HG03558 (cell line): ENCODE measurements at regions not wholly inside any gene's neighbourhood (a gene's known extent, or its start where the extent isn't known, plus 50 kb on each side); places are given as distances from the start of the nearest gene placed in this dataset.

ENCODE experiments used
- ATAC-seq: cut with Tn5 transposase; IDR thresholded peaks from one replicate; pipeline ENCODE4 v1.9.1; 2021; ENCODE audit warnings: moderate number of reproducible peaks; ENCODE audit not compliant: unreplicated experiment; ENCODE audit errors: extremely low read depth

DNA sequence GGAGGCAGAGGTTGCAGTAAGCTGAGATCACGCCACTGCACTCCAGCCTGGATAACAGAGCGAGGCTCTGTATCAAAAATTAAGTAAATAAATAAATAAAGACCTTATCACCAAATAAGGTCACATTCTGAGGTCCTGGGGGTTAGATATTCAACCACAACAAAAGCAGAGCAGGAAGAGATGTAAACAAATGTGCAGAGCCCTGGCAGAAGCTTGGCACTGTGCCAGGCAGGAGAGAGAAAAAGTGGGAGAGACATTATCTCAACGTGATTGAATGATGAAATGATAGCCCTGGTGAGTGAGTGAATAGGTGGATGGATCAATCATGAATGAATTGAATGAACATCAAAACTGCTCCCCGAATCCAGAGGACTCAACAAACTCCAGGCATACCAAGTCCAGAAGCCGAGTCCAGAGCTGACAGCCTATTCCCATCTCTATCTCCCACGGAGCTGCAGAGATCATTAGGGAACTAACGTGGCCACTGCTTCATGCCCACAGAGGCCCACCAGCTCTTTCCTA, 150.7 kb downstream of the TOMM20 start:
- ATAC-seq, result no peak

DNA sequence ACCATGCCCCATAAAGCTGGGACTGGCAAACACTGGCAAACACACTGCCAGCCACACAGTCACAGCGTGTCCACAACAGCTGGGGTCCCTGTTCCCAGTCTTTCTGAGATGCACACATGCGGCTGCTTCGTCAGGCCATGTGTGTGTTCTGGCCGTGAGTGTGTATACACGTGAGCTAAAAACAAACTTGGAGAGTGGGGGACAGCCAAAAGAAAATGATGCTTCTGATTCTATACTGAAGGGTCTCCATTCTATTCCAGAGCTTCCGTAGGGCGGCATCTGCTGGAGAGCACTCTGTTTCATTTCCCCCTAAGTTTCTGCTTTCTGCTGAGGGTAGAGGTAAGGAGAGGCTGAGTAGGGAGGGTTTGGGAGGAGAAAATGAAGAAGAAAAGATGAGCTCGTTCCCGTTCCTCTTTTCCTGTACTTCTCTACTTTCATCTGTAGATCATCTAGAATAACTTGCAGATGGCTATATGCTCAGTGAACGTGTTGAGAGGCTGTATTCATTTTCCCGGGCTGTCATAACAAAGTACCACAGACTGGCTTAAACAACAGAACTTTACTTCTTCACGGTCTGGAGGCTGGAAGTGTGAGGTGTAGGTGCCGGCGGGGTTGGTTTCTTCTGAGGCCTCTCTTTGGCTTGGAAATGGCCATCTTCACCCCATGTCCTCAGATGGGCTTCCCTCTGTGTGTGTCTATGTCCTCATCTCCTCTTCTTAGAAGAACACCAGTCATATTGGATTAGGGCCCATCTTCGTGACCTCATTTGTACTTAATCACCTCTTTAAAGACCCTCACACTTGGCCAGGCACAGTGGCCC, 151.6 kb downstream of the TOMM20 start:
- no peak for ATAC-seq

GRCh38 chr1:234975941-234976860, 152.4 kb downstream of the TOMM20 start:
- no peak for ATAC-seq

DNA sequence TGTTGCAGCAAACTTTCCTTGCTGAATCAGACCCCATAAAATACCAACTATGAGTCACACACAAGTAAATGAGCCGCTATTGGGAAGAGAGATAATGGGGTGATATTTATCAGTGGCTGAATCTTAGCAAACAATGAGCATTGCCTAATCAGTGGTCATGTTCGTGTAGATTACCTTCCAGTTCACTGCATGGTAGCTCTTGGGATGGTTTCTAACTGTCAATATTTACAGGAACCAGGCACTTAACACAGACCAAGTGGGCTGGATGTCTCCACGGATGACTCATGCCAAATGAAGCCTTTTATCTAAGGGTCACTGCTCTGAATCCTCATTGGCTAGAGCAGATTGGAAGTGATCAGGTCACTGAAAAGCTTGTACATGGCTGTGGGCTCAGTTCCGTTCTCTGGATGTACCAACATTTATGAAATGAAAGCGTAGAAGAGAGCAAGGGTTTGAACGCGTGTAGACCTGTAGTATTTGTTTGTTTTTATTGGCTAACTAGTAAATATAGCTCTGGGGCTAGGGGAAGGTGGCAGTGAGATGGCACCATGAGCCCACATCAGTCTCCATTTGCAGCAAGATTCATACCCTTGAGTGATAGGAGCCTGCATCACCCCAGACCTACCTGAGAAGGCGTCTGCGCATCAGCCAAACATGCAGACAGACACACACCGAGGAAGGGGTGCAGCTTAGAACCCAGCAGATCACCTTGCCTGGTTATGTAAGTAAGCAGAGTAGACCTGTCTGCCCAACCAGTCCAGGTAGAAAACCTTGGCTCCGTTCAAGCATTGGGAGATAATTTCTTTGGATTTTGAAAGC, 153.3 kb downstream of the TOMM20 start:
- no peak for ATAC-seq

GRCh38 chr1:234973426-234974250, 155.0 kb downstream of the TOMM20 start:
- no peak for ATAC-seq

DNA sequence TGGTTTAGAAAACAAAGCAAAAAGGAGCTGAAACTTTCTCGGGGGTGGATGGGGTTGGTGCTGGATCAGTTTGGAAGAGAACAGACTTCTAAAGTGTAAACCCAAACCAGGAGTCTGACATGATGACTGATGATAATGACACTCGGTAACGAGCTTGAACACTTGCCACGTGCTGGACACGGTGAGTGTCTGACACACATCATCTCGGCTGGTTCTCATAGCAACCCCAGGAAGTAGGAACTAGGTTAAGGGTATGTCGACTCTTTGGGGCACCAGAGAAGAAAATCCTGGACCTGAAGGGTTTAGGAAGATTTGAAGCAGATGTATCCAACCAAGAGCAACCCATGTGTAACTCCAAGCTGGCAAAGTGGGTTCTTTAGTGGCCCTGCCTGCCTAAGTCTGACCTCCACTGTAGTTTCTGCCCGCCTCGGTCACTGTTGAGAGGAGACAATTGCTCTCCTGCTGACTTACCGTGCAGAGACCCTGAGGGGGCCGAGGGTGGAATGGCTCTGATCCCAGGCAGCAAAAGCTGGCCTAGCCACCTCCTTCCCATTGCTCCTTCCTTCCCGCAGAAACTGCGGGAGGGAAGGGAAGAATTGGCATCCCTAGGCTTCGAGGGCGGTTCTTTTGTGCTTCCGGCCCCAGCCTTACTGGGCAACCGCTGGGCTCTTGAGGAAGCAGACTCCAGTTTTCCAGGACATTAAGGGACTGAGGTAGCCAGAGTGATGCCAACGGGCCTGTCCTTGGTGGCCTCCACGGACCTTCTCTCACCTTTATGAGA, 156.0 kb downstream of the TOMM20 start:
- no peak for ATAC-seq

GRCh38 chr1:234971586-234972297, 156.9 kb downstream of the TOMM20 start:
- no peak for ATAC-seq

DNA sequence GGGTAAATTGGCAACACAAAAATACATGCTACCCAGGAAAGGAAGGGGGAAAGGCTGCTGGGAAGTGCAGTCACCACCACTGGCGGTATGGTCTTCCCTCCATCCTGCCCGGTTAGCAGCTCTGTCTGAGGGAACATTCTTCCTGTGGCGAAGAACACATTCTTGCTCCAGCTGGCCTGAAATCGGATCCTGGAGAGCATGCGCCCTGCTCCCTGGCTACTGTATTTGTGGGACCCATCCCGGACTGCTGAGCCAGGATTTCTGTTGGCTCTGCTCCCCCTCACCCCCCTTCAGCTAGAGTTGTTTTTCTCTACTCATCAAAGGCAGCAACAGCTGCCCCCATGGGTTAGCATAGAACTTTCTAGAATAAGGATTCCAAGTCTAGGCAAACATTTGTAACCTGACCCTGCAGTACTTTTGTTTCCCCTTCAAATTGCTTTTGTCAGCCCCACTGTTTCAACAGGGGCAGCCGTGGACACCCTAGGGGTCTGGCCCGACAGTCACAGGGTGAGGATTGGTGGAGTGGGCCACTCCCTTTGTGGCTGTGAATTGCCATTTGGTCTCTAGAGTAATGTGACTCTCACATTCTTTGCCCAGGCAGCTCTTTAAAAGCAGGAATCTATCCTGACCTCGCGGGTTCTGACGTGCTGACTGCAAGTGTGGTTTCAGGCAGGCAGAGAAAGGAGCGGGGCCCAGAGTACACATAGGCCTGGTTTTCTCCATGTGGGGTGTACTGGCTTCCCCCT, 157.7 kb downstream of the TOMM20 start:
- no peak for ATAC-seq

- no peak for ATAC-seq
These were observed 158.3 kb downstream of the TOMM20 start for GRCh38 chr1:234970401-234970730.

- no peak for ATAC-seq
These were observed 158.8 kb downstream of the TOMM20 start for GRCh38 chr1:234969581-234970400.

DNA sequence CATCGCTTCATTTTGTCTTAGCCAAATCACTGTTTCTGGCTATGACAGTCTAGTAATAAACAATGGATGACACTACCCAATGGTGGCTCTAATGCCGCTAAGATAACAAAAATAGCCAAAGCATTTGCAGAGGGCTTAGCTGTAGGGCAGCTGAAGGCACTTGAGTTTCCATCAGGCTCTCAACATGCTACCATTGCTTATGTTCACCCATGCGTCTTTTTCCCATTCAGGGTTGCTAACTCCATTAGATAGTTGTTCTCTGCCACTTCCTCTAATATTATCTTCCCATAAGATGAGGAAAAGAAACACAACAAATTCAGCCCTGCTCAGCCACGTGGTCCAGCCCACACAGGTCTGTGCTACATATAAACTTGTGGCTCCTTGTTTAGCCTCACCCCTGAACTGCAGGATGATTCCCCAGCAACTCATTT, 159.6 kb downstream of the TOMM20 start:
- no peak for ATAC-seq

GRCh38 chr1:234968451-234968850, 160.2 kb downstream of the TOMM20 start:
- ATAC-seq, result no peak

GRCh38 chr1:234967121-234967520, 161.5 kb downstream of the TOMM20 start:
- no peak for ATAC-seq

DNA sequence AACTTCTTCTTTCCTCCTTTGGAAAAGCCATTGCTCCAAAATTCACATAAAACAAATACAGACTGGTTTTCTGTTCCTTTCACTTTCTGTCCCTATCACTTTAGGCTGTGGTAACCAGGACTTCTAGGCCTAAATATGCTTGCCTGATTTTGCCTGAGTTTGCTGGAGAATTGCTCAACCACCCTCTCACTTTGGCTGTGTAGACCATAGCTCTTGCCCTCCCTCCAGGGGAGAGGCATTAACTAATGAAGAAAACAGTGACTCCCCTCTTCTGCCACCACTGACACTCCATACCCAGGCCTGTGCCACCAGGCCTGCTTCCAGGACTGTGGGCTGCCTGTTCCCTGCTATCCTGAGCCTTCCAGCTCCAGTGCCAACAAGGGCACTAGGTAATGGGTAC, 163.5 kb downstream of the TOMM20 start:
- no peak for ATAC-seq

DNA sequence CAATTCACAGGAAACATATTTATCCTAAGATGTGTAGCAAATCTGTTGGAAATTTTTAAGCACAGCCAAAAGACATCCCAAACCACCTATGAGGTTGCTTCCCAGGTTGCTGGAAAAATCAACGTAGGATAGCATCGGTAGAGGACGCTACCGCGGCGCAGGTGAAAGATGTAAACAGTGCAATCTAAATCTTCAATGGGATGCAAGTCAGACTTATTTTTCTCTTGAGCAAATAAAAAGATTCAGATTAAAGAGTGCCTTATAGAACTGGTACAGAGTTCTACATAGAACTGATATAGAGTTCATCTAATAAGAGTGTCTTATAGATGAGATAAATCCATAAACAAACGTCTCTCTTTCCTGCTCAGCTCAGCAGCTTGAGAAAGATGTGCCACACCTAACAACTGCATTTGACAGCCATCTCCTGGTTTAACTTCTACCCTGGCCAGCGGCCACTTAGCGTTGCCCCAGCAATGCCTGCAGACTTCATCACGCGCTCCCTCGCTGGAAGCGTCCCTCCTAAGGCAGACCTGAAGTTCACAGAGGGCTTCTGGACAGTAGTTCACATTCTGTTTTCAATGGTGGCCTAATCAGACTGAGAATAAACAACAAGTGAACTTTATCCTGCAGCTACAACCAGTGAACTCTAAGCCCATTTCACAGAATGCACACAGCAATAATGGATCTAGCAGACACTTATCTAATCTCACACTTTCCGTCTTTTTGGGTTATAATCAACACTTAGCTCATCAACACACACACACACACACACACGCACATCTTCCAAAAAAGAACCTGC, 164.5 kb downstream of the TOMM20 start:
- ATAC-seq, result no peak
